ENCODE measurements at regions not wholly inside any gene's neighbourhood (a gene's known extent, or its start where the extent isn't known, plus 50 kb on each side); places are given as distances from the start of the nearest gene placed in this dataset.

DNA sequence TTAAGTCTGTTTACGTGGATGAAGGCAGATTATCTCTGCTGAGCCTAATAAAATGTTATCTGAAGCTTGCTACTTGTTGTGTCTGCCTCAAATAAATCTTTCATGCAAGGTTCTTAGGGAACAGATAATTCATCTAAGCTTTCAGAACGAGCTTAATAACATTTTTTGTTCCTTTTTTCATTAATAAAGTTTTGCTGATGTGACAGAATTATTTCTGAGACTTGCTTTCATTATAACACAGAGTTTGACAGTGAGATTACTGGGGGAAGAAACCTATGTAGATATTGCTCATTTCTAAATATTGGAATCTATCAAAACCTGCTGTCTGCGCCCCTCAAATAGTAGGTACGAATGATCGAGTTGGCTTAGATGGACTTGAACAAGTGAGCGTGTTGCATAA is 948.7 kb upstream of the SEL1L start:
- TF ChIP-seq POLR2A (IDR thresholded peaks at IDR 0.05) (no peak), CTCF (IDR thresholded peaks at IDR 0.05) (no peak)
